Umbilical cord (tissue), 1 donor: ENCODE measurements at regions not wholly inside any gene's neighbourhood (a gene's known extent, or its start where the extent isn't known, plus 50 kb on each side); places are given as distances from the start of the nearest gene placed in this dataset.
"Not testable (repeated sequence)": the region's sequence is repeated elsewhere in the genome, so short reads cannot be mapped to it uniquely, and the experiment has no call there.

Experiments used
- DNase-seq: peaks from one replicate; pipeline ENCODE4 v3.0.0-alpha.2; 2015; ENCODE audit warnings: low spot score

DNA sequence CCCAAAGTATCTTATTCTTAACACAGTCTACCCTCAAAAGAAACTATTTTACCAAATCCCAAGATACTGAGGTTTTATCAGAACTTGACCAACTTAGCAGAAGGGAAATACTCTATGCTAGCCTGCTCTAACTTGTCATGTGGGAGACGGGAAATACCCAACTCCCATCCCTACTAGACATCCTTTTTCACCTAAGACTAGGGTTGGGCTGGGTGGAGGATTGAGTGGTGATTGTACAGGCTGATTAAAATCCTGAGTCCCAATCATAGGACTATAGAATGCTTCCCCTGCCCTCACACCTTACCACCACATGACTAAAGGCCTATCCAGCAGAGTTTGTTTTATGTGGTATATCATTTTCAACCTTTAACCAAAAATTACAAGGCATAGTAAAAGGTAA, 786.5 kb downstream of the TAF11L14 start:
- no peak for DNase-seq

DNA sequence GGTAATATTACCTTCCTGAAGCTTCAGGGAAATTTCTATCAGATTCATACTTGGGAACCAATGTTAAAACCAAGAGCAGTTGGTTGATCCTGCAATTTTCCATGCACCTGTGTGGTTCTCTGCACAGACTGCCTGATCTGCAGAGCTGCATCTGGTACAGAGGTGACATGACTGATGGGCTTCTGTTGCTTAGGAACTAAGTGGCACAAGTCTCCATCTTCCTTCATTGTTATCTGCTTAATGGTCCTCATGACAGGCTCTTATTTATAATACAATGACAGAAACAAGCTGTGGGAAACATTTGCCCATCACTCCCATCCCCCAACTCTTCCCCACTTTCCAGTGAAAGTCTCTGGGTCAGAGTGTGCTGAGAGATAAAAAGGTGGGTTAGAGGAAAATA, 799.1 kb downstream of the TAF11L14 start:
- DNase-seq: no peak

DNA sequence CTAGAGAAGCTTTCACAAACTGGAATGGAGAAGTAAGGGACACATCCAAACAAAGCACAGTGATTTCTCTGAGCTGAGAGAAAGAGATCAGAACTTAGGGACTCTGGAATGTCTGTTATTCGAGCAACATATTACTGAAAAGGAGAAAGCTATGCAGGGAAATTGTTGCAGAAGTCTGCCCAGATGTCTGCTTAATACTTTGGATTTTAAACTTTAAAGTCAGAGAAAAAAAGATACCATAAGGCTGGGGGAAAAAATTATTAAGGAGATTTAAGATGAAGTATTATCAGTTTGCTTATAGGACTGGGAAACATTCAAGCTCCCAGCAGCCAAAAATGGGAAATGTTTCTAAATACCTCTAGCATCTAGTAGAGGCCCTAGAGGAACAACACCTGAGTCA, 803.9 kb downstream of the TAF11L14 start:
- DNase-seq: peak; percentile 90

DNA sequence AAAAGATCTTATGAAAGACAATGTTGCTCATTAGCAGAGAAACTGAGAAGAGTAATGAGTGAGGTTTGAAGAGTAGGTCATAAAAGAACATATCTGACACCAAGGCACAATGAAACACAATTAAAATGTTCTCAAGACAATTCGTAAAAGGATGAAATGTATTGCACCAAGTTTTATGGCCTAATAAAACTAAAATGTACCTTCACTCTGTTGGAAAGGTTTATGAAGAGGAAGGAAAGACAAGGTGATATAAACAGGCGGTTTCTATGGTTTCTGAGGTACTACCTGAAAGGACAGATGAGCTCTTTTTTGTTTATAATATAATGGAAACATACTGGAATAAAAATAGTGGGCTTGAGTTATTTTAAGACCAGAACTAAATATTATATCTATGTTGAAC, 821.3 kb downstream of the TAF11L14 start:
- no peak for DNase-seq

DNA sequence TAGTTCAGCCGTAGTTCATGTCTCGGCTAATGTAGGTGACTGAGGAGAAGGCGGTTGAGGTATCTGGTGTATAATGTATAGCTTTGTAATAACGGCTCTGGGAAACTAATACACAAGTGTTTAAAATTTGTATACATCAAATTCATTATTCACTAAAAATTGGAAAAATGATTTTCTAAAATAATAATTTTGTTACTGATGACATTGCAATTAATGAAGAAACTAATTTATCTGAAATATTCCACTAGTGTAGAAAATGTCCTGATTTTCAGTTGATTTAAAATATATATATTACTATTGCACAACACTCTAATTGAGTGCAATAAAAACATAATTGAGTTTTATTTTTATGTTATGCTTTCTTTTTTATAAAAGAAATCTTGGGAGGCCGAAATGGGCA, 823.0 kb downstream of the TAF11L14 start:
- DNase-seq: no peak

DNA sequence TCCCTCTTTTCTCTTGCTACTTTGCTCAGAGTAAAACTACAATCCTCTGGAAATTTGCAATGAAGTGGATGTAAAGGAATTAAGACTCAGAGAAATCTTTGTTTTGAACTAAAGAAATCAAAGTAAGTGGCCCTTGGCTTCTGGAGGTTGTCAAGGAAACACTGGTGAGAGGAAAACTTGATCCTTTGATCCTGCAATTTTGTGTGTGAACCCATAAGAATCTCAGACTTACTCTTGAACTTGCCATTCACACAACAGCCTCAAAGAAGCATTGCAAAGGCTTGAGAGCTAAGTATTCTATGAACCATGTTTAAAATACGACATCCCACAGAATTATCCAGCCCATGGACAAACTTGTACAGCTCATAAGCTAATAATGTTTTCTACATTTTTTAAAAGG, 827.5 kb downstream of the TAF11L14 start:
- peak; percentile 50 for DNase-seq

DNA sequence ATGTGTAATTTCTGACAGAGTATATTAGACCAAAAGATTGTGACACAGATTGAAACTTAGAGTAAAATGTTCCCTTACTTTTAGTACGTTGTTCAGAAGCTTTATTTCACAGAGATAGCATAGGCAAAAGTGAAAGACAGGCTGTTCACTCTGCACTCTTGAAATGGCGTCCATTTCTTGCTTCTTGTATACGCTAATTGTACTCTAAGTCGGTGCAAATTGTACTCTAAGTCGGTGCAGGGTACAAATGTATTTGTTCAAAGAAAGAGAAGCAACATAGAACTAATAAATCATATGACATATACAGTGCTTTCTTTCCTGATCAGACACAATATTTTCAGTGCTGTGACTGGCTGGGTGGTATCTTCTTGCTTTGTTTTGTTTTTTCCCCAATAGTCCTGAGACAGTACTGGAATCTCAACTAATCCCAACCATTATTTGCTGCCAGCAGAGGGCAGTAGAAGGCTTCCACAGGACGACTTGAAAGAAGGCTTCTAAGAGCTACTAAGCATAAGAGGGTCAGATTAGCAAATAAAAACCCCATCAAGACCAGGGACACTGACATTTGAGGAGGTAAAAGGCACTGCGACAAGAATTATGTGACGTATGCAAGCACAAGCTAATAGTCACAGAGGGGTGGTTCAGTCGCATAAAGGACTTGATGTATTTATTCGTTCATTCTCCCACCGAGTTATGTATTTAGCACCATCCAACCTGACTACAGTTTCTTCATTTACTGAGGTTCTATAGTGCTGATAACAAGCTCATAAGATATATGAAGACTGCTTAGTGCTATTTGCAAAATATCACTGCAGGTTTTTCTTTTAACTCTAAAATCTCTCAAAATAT, 831.8 kb downstream of the TAF11L14 start:
- peak; percentile 69 for DNase-seq

DNA sequence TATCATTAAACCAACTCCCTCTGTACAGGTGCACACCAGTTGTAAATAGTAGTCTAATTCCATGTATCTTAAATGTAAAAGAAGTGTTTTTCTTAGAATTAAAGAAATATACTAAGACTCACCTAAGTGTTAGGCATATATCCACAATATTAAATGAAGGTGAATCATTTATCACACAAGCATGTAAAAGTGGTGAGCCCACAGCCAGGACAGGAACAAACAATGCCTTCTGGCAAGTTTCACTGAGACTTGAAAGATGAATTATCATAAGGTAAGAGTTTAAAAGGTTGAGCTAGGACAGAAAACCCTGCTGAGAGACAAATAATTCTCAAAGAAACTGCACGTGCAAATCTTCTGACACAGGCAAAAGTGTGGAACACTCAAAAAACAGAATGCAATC, 832.5 kb downstream of the TAF11L14 start:
- no peak for DNase-seq

DNA sequence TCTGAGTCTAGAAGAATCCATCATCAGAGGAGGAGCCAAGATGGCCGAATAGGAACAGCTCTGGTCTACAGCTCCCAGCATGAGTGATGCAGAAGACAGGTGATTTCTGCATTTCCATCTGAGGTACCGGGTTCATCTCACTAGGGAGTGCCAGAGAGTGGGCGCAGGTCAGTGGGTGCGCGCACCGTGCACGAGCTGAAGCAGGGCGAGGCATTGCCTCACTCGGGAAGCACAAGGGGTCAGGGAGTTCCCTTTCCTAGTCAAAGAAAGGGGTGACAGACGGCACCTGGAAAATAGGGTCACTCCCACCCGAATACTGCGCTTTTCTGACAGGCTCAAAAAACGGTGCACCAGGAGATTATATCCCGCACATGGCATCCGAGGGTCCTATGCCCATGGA, 837.5 kb downstream of the TAF11L14 start:
- not testable (repeated sequence) for DNase-seq

DNA sequence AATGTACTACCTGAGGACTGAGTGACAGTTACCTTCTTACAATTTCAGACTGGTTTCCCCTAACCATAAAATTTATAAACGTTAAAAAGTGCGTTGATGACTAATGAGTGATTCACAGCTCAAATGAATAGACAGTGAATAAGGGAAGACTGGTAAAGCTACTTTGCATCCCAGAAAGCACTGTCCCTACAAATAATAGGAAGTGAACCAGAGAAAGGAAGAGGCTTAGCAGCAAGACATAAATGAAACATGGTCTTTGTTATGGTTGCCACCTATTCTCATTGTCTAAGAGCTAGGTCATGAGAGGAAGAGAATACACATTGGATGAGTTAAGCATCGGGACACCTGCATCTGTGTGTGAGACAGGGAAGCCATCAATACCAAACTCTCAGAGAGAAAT, 849.2 kb downstream of the TAF11L14 start:
- no peak for DNase-seq

DNA sequence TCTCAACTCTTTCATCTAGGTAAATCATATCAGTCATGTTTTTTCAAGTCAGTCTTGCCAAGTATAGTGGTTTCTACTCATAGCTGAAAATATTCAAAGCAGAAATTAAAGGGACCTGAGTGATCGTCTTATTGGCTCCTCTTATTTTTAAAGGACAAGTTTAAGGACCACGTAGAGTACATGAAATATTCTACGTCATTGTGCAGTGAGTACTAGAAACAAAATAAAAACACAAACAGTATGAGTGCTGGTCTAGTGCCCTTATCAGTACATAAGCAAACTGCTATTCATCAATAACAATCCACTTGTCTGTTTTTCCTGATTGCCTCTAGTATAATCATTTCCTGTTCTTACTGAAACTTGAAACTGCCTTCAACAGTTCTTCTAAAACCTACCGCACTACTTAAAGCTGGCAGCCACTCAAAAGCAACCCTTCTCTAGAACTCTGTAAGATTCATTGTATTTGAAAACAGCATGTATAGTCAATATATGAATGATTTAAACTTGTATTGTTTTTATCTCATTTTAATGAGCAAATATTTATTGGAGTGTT, 853.7 kb downstream of the TAF11L14 start:
- peak; percentile 1 for DNase-seq

DNA sequence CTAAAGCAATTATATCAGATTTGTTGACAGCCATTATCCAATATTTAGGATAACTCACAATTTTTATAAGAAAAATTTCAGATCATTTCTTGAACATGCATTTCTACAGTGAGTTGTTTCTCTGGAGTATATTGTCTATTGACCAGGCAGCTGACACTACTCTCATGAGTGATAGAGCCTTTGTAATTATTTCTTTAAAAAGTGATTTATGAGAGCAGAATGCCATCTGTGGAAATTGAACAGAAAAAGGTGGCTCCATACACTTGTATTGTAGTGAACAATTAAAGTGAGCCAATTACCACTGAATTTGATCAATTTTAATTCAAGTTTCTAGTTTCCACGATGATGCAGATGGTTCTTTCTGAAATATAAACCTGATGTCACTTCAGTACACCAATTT, 855.4 kb downstream of the TAF11L14 start:
- no peak for DNase-seq

DNA sequence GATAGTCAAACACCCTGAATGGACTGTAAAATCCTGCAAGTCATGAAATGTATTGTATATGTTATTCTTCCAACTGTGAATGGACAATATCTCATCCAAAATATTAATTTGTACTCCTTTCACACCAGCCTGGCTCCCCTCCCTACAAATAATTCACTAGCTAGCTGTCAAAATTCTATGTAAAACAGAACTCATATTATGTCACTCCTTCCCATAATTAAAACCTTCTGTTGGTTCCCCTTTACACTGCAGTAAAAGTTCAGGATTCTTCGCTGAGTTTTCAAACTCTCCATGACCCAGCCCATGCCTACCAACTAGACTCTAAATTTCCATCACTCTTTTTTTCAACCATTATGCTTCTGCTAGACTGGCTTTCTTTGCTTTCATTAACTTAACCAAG, 857.1 kb downstream of the TAF11L14 start:
- no peak for DNase-seq

DNA sequence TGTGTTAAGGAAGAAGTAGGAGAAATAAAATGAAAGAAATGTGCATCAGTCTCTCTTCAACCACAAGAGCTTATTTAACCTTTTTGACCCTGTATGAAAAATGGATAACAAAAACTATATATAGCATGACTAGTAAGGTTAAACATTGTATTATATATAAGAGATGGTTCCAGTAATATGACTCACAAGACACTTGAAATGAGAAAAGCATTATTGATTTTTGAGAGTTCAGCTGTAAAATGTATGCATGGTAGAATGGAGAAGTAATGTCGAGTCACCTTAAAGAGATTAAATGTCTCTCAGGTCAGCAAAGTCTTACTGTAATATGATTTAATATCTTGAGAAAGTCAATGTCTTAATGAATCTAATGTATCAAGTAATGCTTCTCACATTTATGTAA, 860.9 kb downstream of the TAF11L14 start:
- DNase-seq: no peak

DNA sequence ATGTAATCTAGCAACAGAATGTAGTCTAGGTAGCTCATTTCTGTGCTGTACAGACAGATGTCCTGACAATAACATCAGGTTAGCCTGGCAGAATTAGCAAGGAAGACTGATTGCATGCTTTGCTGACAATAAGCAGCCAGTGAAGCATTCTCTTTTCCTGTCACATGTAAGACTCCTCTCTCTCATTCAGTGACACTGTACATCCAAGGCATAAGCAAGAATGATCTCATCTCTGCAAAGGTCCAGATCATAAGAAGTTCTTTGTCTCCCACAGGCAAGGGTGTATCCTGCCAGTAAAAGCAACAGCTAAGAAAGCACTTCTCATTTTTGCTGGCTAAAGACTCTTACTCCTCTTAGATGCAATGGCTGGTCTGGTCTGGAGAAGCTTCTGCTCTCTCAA, 861.8 kb downstream of the TAF11L14 start:
- no peak for DNase-seq

DNA sequence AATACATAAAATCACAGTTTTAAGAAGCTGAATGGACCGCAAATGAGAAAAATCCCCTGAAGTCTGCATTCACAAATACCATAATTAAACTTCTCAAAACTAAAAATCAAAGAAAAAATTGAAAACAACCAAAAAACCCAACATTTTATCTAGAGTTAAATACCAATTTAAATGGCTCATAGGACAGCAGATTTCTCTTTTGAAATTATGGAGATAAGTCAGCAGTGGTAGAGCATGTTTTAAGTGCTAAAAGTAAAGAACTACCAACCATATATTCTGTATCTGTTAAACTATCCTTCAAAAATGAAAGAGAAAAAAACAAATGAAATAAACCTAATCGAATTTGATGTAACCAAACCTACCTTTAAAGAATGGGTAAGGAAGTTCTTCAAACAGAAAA, 862.8 kb downstream of the TAF11L14 start:
- DNase-seq: no peak

DNA sequence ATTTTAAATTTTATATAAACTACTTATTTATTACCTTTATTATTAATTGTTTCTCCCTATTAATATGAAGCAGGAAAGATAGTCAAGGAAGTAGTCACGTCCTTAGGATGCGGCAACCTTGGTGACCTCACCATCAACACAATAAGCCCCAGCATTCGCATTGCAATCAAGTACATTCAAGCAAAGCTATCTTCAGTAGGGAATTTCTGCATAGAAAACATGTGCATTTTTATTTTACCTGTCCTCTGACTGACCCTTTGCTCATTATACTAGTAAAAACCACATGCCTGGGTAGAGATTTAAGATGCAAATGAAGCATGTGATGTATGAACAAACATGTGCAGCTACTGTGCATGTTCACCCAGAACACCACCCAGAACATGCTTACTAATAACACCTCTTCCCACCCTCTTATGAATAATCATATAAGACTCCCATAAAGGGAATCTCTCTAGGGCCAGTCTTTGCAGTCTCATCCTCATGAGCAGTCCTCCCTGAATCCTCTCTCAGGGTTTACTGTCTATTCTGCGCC, 869.6 kb downstream of the TAF11L14 start:
- no peak for DNase-seq

DNA sequence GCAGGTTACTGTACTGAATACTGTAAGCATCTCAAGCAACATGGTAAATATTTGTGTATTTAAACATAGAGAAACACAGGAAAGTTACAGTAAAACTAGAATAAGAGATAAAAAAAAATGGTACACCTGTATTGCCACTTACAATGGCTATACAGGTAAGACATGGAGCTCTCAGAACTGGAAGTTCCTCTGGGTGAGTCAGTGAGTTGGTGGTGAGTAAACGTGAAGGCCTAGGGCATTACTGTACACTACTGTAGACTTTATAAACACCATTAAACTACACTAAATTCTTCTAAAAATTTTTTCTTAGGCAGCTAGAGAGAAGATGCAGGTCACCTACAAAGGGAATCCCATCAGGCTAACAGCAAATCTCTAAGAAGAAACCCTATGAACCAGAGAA, 872.9 kb downstream of the TAF11L14 start:
- DNase-seq: no peak

DNA sequence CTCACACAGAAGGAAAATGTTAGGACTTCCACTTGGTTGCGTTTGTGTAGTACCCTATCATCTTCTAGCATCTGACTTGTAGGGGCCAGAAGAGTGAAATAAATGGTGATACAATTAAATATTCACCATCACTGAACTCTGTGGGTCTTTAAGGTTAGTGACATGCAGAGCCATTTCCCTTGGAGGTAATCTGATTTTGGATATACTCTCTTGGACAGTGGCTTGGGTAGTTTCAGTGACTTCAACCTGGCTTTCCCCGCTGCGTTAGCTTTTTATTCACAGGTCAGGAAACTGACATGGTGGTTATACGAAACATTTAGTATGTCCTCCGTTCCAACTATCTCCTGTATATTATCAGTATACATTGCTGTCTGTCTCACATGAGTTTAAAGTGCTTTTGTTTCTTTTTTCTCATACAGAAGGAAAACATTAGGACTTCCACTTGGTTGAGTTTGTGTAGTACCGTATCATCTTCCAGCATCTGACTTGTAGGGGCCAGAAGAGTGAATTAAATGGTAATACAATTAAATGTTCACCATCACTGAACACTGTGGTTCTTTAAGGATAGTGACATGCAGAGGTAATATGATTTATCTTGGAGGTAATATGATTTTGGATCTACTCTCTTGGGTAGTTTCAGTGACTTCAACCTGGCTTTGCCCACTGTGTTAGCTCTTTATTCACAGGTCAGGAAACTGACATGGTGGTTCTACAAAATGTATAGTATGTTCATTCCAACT, 883.6 kb downstream of the TAF11L14 start:
- no peak for DNase-seq

DNA sequence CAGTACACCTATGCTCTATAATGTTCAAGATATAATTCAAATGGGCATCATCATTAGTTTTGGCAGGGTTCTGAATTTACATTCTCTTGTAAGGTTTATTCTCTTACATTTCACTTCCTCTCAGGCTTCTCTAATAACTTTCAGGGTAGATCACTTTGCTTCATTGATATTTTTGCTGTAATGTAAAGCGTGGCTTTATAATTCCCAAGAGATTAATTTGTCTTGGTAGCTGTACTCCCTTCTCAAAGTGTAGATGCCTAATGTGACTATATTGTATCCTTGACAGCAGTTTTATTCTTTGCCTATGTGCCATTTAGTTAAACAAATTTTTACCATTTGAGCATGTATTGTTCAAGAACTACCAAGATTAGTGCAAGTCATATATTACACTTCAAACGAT, 889.1 kb downstream of the TAF11L14 start:
- no peak for DNase-seq

DNA sequence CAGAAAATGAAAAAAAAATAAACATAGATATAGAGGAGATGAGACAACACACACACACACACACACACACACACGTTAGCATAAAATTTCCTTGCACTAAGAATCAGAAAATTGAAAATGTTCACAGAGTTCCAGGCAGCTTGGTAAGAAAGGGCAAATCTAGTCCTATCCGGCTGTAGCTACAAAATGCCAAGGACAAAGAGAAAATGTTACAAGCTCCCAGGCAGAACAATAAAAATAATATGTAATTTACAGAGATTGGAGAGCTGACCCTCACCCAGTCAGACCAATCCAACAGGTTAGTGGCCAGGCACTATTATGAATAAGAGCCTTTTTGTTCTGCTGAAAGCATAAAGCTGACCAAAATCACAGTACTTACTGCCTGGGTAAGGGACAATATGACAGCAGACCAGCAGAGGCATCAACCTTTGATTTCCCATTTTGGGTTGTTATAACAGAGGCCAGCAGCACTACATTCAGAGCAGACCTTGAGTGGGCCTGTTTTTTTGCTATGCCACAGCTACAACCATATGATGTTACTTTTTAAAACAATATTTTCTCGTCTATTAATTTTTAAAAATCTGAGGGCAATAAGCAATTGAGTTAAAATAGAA, 892.6 kb downstream of the TAF11L14 start:
- DNase-seq: no peak

DNA sequence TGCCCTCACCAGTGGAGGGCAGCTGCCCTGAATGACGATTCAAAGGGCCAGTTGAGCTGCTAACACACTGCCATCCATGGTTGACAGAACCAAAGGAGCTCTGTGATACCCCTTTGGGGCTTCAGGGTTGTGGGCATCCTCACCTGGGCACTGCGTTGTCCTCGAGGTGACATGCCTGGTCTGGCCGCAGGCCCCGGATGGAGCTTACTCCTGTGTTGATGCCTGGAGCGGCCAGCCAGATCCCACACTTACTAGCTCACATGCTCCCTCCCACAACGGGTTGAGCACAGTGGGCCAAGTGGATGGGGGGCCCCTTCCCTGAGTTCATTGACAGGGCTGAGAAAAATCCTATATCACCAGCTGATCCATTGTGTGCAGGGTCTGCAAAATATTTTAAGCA, 898.9 kb downstream of the TAF11L14 start:
- DNase-seq: no peak
